Esophagus squamous epithelium (tissue), 4 donors: ENCODE measurements at regions not wholly inside any gene's neighbourhood (a gene's known extent, or its start where the extent isn't known, plus 50 kb on each side); places are given as distances from the start of the nearest gene placed in this dataset.

ENCODE experiments used
- POLR2A ChIP-seq, 4 donors: fragments of 450-650 bp; IDR thresholded peaks; one replicate each; pipeline ENCODE4 v1.6.1; 2017; ENCODE audit warnings: antibody characterized with exemption in 4 of 4, mild to moderate bottlenecking in 4 of 4, moderate library complexity in 3 of 4
- TF ChIP-seq, protein P1 (sequence below), 6 experiments: fragments of 450-650 bp in 4 of 6; fragments of 200-600 bp in 2 of 6; sonication (generic) in 2 of 6; IDR thresholded peaks; one replicate each; pipeline ENCODE4 v1.5.1; 2016 to 2019; ENCODE audit warnings: antibody characterized with exemption in 6 of 6, mild to moderate bottlenecking in 4 of 6, moderate library complexity in 4 of 6

GRCh38 chrX:3990569-3990968, 277.1 kb upstream of the PRKX start:
- TF ChIP-seq, protein P1, sequence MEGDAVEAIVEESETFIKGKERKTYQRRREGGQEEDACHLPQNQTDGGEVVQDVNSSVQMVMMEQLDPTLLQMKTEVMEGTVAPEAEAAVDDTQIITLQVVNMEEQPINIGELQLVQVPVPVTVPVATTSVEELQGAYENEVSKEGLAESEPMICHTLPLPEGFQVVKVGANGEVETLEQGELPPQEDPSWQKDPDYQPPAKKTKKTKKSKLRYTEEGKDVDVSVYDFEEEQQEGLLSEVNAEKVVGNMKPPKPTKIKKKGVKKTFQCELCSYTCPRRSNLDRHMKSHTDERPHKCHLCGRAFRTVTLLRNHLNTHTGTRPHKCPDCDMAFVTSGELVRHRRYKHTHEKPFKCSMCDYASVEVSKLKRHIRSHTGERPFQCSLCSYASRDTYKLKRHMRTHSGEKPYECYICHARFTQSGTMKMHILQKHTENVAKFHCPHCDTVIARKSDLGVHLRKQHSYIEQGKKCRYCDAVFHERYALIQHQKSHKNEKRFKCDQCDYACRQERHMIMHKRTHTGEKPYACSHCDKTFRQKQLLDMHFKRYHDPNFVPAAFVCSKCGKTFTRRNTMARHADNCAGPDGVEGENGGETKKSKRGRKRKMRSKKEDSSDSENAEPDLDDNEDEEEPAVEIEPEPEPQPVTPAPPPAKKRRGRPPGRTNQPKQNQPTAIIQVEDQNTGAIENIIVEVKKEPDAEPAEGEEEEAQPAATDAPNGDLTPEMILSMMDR (IDR thresholded peaks at IDR 0.05) = no peak
- no peak for TF ChIP-seq POLR2A (IDR thresholded peaks at IDR 0.05)
